ENCODE measurements at regions not wholly inside any gene's neighbourhood (a gene's known extent, or its start where the extent isn't known, plus 50 kb on each side); places are given as distances from the start of the nearest gene placed in this dataset.
A peak's percentile ranks its signal among the peaks of the same experiment; 100 is the strongest.

GRCh38 chr1:36572142-36572715 is 89.5 kb upstream of the CSF3R start:
- H2BK5ac ChIP-seq (ENCODE audit: low read depth, low read length, poor library complexity, severe bottlenecking), result no peak overlapping the region
- no peak overlapping the region for H2AK5ac ChIP-seq (ENCODE audit: low read depth, low read length)
- intact Hi-C loops (cut with micrococcal nuclease), result loop anchor here (10.0 kb wide), 1 partner anchor 83 kb away; no protein-coding TSS in a partner anchor
- H3K4ac ChIP-seq (ENCODE audit: low read depth, low read length), result no peak overlapping the region
- H3K18ac ChIP-seq (ENCODE audit: low read depth, low read length), result no peak overlapping the region
- no peaks in the 10 kb centered on the region for H4K20me1 ChIP-seq (ENCODE audit: insufficient read depth, low read length)
- DNase-seq (no peak), ATAC-seq (ENCODE audit: low read depth) (no peak)
- H3K36me3 ChIP-seq (ENCODE audit: control insufficient read depth, insufficient read depth, low read length), result no peaks in the 10 kb centered on the region
- H4K8ac ChIP-seq (ENCODE audit: low read depth in 2 of 2, low read length in 2 of 2), result no peak overlapping the region
- peaks cover 3% of the 10 kb centered on the region for H3K27me3 ChIP-seq (ENCODE audit: control insufficient read depth, insufficient read depth, low read length)
- POLR2A ChIA-PET (ENCODE audit: unreplicated experiment), result no interaction called here
- no peak overlapping the region for H3K9ac ChIP-seq (ENCODE audit: low read depth, low read length)
- no peak overlapping the region for H3K4me3 ChIP-seq (ENCODE audit: insufficient read depth, low read depth, low read length)
- no peak overlapping the region for H2BK15ac ChIP-seq (ENCODE audit: low read depth, low read length)
- 39% methylated on average over 10 of the region's 15 CpGs; no CpG with 5 or more reads in 1 of the 2 experiments for WGBS, 2 experiments (ENCODE audit: extremely low coverage in 2 of 2, insufficient read length in 1 of 2)
- no peak overlapping the region for H3K14ac ChIP-seq (replicated peaks; ENCODE audit: low read depth, low read length)
- no peak overlapping the region for H3K23ac ChIP-seq (ENCODE audit: low read depth, low read length)
- no peak overlapping the region for H3K27ac ChIP-seq (ENCODE audit: insufficient read depth, low read length)
- no peak overlapping the region for H4K5ac ChIP-seq (ENCODE audit: low read depth, low read length)
- H2BK20ac ChIP-seq (ENCODE audit: low read depth, low read length), result no peak overlapping the region
- H3K9me3 ChIP-seq (ENCODE audit: control insufficient read depth, insufficient read depth, low read length), result no peaks in the 10 kb centered on the region
- CTCF ChIA-PET, result interaction anchor here (0.8 kb wide), 1 partner anchor 293 kb away, joined by 3 read pairs; no protein-coding TSS in a partner anchor
- no peak overlapping the region for H4K91ac ChIP-seq (ENCODE audit: insufficient read depth, low read depth, low read length)
- no peak overlapping the region for H2BK120ac ChIP-seq (ENCODE audit: low read depth, low read length)
- in situ Hi-C loops (cut with MboI; ENCODE audit: low sequenced_read_pairs), result loop anchor here (10.0 kb wide), 1 partner anchor 863 kb away; no protein-coding TSS in a partner anchor
- H3K56ac ChIP-seq (ENCODE audit: extremely low read depth, insufficient read depth, low read length), result no peak overlapping the region
- no TSS peak for BruUV-seq (replicated peaks)
- H3K9me1 ChIP-seq (ENCODE audit: insufficient read depth, low read length), result no peaks in the 10 kb centered on the region; the same call in 1 of the 2 replicates
- H2AK9ac ChIP-seq (replicated peaks; ENCODE audit: low read depth, low read length, poor library complexity), result no peak overlapping the region
- H3K79me1 ChIP-seq (ENCODE audit: low read depth in 1 of 2, low read length in 2 of 2), result no peaks in the 10 kb centered on the region
- H3K4me2 ChIP-seq (ENCODE audit: low read depth, low read length), result no peak overlapping the region
- dilution Hi-C loops (cut with HindIII; ENCODE audit: low sequenced_read_pairs, unreplicated experiment), result no loop called here
- no peaks in the 10 kb centered on the region for H3K4me1 ChIP-seq (ENCODE audit: control insufficient read depth, insufficient read depth, low read length)
- no peak for TF ChIP-seq CTCF (conservative IDR thresholded peaks at IDR 0.05; ENCODE audit: low read depth, low read length)
- TF ChIP-seq MXI1 (IDR thresholded peaks at IDR 0.05; ENCODE audit: borderline replicate concordance, low read depth, low read length), result no peak
- peak overlapping the region; percentile 41 for H2AFZ ChIP-seq (replicated peaks; ENCODE audit: low read length, poor library complexity)

Data from IMR-90 (cell line).